Rectal smooth muscle tissue (tissue), 1 donor: ENCODE measurements at regions not wholly inside any gene's neighbourhood (a gene's known extent, or its start where the extent isn't known, plus 50 kb on each side); places are given as distances from the start of the nearest gene placed in this dataset.

ENCODE experiments used
- H3K27ac ChIP-seq: one replicate; pipeline ENCODE4 v1.7.0; 2013; ENCODE audit warnings: low read depth, low read length, inconsistent platforms
- H3K27me3 ChIP-seq: one replicate; pipeline ENCODE4 v1.7.0; 2013; ENCODE audit warnings: low read length; ENCODE audit not compliant: control insufficient read depth, insufficient read depth
- H3K36me3 ChIP-seq: one replicate; pipeline ENCODE4 v1.7.0; 2013; ENCODE audit warnings: low read length; ENCODE audit not compliant: control insufficient read depth, insufficient read depth
- H3K4me1 ChIP-seq: one replicate; pipeline ENCODE4 v1.7.0; 2013; ENCODE audit warnings: low read length; ENCODE audit not compliant: control insufficient read depth, insufficient read depth
- H3K4me3 ChIP-seq: one replicate; pipeline ENCODE4 v1.7.0; 2013; ENCODE audit warnings: low read length
- H3K9ac ChIP-seq: one replicate; pipeline ENCODE4 v1.7.0; 2013; ENCODE audit warnings: low read length

DNA sequence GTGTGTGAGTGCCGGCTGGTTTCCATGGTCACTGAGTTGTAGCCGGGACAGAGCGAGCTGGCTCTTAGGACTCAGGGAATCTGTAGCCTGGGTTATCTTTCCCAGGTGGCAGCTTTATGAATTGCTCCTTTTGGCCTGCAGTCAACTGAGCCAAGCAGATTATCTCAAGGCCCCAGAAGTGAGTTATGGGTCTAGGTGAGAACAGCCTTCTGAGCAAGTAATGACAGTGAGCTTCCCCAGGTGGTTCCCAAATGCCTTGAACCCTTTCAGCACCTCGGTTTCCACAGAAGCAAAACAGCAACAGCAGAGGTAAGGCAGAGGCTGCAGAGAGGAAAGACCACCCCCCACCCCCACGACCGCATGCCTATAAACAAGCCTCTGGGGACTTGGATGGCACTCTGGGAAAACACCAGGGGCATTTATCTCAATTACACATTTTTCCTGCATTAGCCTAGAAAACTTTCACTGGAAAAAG lies 56.7 kb upstream of the DGKG start:
- H3K27ac ChIP-seq = no peak overlapping the region
- no peaks in the 10 kb centered on the region for H3K36me3 ChIP-seq
- no peak overlapping the region for H3K9ac ChIP-seq
- H3K27me3 ChIP-seq = no peaks in the 10 kb centered on the region
- peaks cover 17% of the 10 kb centered on the region for H3K4me1 ChIP-seq
- H3K4me3 ChIP-seq = no peak overlapping the region

DNA sequence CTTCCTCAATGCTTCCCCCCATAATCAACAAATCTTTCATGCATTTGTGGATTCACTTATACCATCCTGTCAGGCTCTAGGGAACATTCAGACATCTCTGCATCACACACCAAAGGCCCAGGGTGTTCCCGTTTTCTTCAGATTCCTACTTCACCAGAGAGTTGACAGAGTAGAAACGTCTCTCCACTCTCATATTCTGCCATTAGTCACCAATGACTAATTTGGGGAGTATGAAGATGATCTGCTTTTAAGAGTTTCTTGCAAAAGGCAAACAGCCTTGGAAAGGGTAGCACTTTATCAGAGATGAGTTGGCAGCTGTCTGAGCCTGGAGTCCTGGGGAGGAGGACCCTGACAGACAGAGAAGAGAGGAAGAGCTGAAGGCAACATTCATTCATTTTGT lies 55.8 kb upstream of the DGKG start:
- Histone ChIP-seq H3K36me3 (no peaks in the 10 kb centered on the region), H3K27ac (no peak overlapping the region)

DNA sequence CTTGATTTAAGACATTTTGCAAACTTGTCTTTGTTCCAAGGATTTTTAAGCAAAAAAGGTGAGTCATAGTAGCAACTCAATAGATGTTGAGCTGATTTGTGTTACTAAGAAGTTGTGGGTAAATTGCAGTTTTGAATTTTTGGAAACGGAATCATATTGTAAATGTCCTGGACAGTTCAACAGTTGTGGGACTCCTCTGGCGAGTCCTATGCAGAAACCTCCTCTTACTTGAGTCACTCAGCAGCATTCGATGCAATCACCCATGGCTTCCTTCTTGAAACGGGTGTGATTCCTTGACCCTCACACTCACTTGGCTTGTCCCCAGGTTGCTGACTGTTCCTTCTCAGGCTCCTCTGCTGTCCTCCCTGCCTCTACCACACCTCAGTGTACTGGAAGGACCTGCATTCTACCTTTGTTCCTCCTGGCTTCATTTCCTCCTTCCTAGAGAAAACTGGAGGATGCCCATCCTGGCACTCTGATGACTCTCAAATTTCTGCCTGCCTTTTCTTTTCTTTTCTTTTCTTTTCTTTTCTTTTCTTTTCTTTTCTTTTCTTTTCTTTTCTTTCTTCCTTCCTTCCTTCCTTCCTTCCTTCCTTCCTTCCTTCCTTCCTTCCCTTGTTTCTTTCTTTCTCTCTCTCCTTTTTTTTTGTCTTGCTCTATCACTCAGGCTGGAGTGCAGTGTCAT lies 52.8 kb upstream of the DGKG start:
- Histone ChIP-seq H3K36me3 (no peaks in the 10 kb centered on the region), H3K9ac (no peak overlapping the region), H3K4me1 (peaks cover 21% of the 10 kb centered on the region), H3K27ac (peak overlapping the region; percentile 84), H3K4me3 (no peak overlapping the region), H3K27me3 (no peaks in the 10 kb centered on the region)

More for the DNA sequence above, 55.8 kb upstream of the DGKG start:
- no peak overlapping the region for H3K9ac ChIP-seq
- no peaks in the 10 kb centered on the region for H3K27me3 ChIP-seq
- H3K4me1 ChIP-seq = peaks cover 21% of the 10 kb centered on the region
- H3K4me3 ChIP-seq = no peak overlapping the region

DNA sequence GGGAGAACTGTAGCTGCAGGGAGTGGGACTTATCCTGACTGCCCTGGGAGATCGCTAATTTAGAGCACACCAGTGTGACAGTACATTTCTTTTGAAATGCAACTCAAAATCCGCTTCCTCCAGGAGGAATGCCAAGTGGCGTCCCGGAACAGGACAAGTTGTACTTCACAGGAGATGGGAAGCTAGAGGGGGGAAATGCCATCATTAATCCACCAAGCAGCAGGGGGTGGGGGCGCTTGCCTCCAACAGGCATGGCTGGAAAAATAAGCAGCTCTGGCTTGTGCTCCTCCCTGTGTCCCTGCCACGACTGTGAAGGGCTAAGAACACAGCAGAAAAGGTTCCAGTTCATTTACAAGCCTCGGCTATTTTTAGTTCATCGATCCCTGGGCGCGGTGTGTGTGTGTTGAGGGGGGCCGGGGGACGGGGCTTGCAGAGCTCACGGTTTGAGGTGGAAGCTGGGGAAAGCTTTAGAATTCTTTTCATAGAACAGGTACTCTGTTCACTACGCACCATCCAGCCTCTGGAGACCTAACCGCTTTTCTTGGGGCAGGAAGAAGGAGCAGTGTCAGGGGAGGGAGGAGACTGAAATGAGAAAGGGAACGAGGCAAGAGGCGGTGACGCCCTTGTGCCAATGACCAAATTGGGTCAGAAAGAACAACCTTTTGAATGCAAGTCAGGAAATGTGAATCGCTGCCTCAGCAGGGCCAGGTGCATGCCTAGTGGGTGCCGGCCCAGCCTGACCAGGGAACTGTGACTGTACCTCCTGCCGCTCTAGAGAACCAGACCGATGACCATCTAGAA lies 51.8 kb upstream of the DGKG start:
- H3K4me3 ChIP-seq = peak overlapping the region; percentile 57
- H3K4me1 ChIP-seq = peaks cover 20% of the 10 kb centered on the region
- no peak overlapping the region for H3K9ac ChIP-seq
- no peaks in the 10 kb centered on the region for H3K27me3 ChIP-seq
- H3K27ac ChIP-seq = peak overlapping the region; percentile 84
- H3K36me3 ChIP-seq = no peaks in the 10 kb centered on the region

DNA sequence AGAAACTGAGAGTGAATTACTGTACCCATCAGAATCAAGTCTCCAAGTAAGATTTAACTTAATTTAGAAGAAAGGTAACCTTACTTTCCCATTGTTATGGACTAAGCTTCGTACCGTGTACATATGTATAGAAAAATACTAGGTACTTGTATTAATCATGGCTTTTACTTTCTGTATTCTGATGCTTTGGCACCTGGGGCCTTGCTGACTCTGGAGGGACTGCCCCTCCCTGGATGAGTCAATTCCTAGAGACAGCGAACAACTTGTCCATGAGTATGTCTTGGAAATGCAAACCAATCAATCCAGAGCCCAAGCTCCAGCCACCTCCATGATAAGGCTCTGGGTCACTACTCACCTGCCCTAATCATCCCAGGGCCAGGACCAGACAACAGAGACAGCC lies 50.0 kb upstream of the DGKG start:
- H3K27ac ChIP-seq = no peak overlapping the region
- no peaks in the 10 kb centered on the region for H3K27me3 ChIP-seq
- H3K36me3 ChIP-seq = no peaks in the 10 kb centered on the region
- H3K4me3 ChIP-seq = no peak overlapping the region
- peaks cover 22% of the 10 kb centered on the region for H3K4me1 ChIP-seq
- no peak overlapping the region for H3K9ac ChIP-seq
